GM18907 (cell line): ENCODE measurements at regions not wholly inside any gene's neighbourhood (a gene's known extent, or its start where the extent isn't known, plus 50 kb on each side); places are given as distances from the start of the nearest gene placed in this dataset.
A peak's percentile ranks its signal among the peaks of the same experiment; 100 is the strongest.
"Not testable (repeated sequence)": the region's sequence is repeated elsewhere in the genome, so short reads cannot be mapped to it uniquely, and the experiment has no call there.

ENCODE experiments used
- ATAC-seq: cut with Tn5 transposase; IDR thresholded peaks from one replicate; pipeline ENCODE4 v1.9.1; 2021; ENCODE audit warnings: mild to moderate bottlenecking, moderate library complexity; ENCODE audit not compliant: unreplicated experiment

- ATAC-seq = peak; percentile 48
These were observed 65.9 kb downstream of the PABPC5 start for GRCh38 chrX:91500499-91500898.

- ATAC-seq = not testable (repeated sequence)
These were observed 95.6 kb downstream of the PABPC5 start for GRCh38 chrX:91530209-91530608.

GRCh38 chrX:91563127-91563526 lies 128.5 kb downstream of the PABPC5 start:
- not testable (repeated sequence) for ATAC-seq
